Activated T-cell treated with anti-CD3 and anti-CD28 coated beads, Interleukin-2, amount 50 U/mL, for 24 hours (primary cell): ENCODE measurements at regions not wholly inside any gene's neighbourhood (a gene's known extent, or its start where the extent isn't known, plus 50 kb on each side); places are given as distances from the start of the nearest gene placed in this dataset.
A peak's percentile ranks its signal among the peaks of the same experiment; 100 is the strongest.
"Not testable (repeated sequence)": the region's sequence is repeated elsewhere in the genome, so short reads cannot be mapped to it uniquely, and the experiment has no call there.

ENCODE experiments used
- DNase-seq: peaks from one replicate; pipeline ENCODE4 v3.0.0-alpha.2; 2020
- H3K27ac Mint-ChIP-seq: 2 replicates; pipeline ENCODE4 v1.8.0; 2020; ENCODE audit warnings: mild to moderate bottlenecking, mixed read lengths
- H3K27me3 Mint-ChIP-seq: 2 replicates; pipeline ENCODE4 v1.8.0; 2020; ENCODE audit warnings: mixed read lengths
- H3K36me3 Mint-ChIP-seq: 2 replicates; pipeline ENCODE4 v1.8.0; 2020; ENCODE audit warnings: low read depth, mixed read lengths
- H3K4me1 Mint-ChIP-seq: 2 replicates; pipeline ENCODE4 v1.8.0; 2020; ENCODE audit warnings: low read depth, mixed read lengths
- H3K4me3 Mint-ChIP-seq: 2 replicates; pipeline ENCODE4 v1.8.0; 2020; ENCODE audit warnings: mild to moderate bottlenecking, moderate library complexity, mixed read lengths
- H3K9me3 Mint-ChIP-seq: 2 replicates; pipeline ENCODE4 v1.8.0; 2020; ENCODE audit warnings: mixed read lengths

DNA sequence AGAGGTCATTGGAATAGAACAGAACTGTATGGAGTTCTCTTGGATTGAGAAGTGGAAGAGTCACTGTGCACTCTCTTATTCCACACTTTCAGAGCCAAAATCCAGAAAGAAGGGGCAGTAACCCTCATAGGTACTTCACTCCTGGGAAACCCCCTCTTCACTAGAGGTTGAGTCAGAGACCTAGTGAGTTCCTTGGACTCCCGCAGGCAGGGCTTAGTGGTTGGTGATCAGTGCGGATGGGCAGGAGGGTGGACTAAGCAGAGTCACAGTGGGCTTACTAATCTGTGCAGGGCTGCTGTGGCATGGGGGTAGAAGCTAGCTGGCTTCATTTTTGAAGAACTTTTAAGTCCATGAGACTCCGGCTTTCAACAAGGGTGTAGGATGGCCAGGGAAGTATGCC, 95.0 kb upstream of the MLN start:
- DNase-seq: no peak
- H3K27me3 Mint-ChIP-seq: no peaks in the 10 kb centered on the region
- H3K9me3 Mint-ChIP-seq: no peaks in the 10 kb centered on the region
- no peak overlapping the region for H3K27ac Mint-ChIP-seq
- no peak overlapping the region for H3K4me3 Mint-ChIP-seq
- peaks cover 47% of the 10 kb centered on the region for H3K4me1 Mint-ChIP-seq
- H3K36me3 Mint-ChIP-seq: no peaks in the 10 kb centered on the region

DNA sequence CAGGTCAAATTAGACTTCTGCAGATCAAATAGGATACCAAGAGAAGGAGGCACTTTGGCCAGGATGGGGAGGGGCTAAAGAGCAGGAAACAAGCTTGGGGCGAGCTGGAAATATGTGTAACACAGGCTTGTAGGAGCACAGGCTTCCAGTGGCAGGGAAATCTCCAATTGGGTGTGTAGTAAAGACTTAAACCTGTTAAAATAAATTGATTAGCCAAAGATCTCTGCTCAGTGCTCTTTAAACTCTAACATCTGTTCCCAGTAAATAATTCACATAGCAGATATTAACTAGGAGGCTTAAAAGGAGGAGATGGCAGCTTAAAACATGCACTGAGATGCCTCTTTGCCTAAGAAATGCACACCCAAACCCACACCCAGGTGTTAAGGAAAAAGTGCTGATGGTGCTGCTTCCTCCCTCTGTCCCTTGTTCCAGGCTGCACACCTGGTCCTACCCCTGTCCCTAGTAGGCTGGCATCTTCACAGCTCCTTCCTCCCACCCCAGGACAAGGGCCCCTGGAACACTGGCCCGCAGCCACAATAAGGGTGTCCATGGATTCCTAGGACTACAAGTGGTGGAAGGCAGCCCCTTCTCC, 93.5 kb upstream of the MLN start:
- no peak for DNase-seq
- Mint-ChIP-seq H3K4me1 (peaks cover 33% of the 10 kb centered on the region), H3K4me3 (no peak overlapping the region), H3K27ac (no peak overlapping the region), H3K27me3 (no peaks in the 10 kb centered on the region), H3K9me3 (no peaks in the 10 kb centered on the region), H3K36me3 (no peaks in the 10 kb centered on the region)

DNA sequence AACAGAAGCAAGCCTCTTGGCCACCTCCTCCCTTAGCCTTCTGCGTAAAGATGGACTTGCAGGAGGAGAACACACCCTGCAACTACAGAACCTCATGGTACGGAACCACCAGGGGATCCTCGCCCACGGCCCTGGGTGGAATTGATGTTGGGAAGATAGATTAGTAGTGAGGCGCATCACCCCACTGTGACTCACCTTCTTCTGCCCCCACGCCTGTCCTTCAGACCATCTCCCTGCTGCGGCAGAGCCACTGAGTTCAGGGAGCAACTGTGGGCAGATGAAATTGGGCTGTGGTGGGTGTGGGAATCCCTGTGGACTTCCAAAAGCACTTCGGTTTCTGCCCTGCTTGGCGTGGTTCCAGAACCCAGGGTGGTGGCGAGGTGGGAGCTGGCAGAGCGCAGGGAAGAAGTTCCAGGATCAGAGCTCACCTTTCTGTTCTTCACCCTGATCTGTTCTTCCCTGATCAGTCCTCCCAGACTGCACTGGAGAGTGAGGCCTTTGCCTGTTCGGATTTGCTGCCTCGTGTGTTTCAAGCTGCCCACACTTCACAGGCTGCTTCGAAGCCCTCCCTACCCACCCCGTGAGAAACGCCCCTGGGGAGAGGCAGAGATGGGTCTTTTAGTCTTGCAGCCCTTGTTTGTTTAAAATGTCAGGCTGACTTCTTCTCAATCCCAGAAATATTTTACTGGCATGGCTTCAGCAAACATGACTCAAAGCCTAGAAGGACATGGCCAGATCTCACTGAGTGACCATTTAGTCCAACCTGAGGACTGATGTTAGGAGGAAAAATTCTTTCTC, 92.8 kb upstream of the MLN start:
- H3K4me1 Mint-ChIP-seq: peaks cover 31% of the 10 kb centered on the region
- no peak overlapping the region for H3K4me3 Mint-ChIP-seq
- no peak for DNase-seq
- no peaks in the 10 kb centered on the region for H3K9me3 Mint-ChIP-seq
- H3K36me3 Mint-ChIP-seq: no peaks in the 10 kb centered on the region
- H3K27ac Mint-ChIP-seq: no peak overlapping the region
- H3K27me3 Mint-ChIP-seq: no peaks in the 10 kb centered on the region

DNA sequence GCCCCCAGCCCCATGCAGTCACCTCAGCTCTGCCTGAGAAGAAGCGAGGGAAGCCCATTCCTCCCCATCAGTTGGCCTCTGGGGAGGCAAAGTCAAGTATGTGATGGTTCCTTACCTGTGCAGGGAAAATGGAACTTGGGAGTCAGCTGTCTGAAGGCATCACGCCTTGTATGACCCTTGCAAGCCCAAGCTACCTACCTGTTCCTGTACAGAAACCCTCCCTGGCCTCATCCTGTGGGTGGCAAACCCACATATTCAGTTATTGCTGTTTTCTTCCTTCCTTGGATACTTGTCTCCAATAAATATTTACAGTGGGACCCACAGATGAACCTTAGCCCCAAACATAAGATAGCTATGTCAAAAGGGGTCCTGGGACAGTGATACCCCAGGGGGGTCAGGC, 92.2 kb upstream of the MLN start:
- Mint-ChIP-seq H3K4me3 (no peak overlapping the region), H3K4me1 (peaks cover 31% of the 10 kb centered on the region), H3K9me3 (no peaks in the 10 kb centered on the region), H3K27me3 (no peaks in the 10 kb centered on the region), H3K27ac (no peak overlapping the region), H3K36me3 (no peaks in the 10 kb centered on the region)
- no peak for DNase-seq

DNA sequence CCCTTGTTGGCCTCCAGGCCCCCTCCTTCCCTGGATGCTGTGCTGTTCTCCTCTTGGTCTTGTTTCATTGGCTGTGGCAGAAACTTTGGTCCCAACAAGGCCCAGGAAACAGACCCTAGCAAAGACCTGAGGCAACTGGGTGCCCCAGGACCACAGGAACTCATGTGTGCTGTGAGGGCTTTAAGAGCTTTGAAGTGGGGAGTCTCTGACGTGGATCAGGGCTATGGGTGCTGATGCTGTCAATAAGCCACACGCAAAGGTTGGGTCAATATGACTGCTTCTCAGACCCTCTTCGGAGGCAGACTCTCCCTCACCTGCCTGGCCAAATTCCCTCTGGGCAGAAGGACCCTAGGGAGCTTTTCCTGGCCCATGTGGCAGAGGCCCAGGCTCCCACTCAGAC, 91.5 kb upstream of the MLN start:
- H3K27me3 Mint-ChIP-seq: no peaks in the 10 kb centered on the region
- H3K27ac Mint-ChIP-seq: no peak overlapping the region

DNA sequence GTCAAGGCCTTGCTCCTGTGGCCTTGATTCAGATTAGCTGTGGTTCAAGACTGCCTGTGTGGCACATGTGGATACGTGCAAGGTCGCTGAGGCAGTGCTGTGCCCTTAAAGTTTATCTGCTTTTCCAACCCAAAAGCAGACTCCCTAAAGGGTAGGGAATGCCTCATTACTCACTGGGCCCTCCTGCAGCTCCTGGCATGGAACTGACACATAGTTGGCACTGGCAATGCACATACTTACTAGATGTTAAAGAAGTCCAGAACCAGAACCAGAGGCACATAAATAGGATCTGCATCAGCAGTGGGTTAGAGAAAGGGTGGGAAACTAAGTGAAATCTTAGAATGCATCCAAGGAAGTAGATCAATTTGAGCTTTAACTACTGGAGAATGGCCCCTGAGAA, 90.6 kb upstream of the MLN start:
- H3K4me1 Mint-ChIP-seq: peaks cover 31% of the 10 kb centered on the region
- no peaks in the 10 kb centered on the region for H3K36me3 Mint-ChIP-seq
- no peak for DNase-seq
- H3K9me3 Mint-ChIP-seq: no peaks in the 10 kb centered on the region
- no peak overlapping the region for H3K4me3 Mint-ChIP-seq
- no peak overlapping the region for H3K27ac Mint-ChIP-seq
- H3K27me3 Mint-ChIP-seq: no peaks in the 10 kb centered on the region

More for the DNA sequence above, 91.5 kb upstream of the MLN start:
- Mint-ChIP-seq H3K36me3 (no peaks in the 10 kb centered on the region), H3K9me3 (no peaks in the 10 kb centered on the region), H3K4me3 (no peak overlapping the region), H3K4me1 (peaks cover 31% of the 10 kb centered on the region)
- no peak for DNase-seq

DNA sequence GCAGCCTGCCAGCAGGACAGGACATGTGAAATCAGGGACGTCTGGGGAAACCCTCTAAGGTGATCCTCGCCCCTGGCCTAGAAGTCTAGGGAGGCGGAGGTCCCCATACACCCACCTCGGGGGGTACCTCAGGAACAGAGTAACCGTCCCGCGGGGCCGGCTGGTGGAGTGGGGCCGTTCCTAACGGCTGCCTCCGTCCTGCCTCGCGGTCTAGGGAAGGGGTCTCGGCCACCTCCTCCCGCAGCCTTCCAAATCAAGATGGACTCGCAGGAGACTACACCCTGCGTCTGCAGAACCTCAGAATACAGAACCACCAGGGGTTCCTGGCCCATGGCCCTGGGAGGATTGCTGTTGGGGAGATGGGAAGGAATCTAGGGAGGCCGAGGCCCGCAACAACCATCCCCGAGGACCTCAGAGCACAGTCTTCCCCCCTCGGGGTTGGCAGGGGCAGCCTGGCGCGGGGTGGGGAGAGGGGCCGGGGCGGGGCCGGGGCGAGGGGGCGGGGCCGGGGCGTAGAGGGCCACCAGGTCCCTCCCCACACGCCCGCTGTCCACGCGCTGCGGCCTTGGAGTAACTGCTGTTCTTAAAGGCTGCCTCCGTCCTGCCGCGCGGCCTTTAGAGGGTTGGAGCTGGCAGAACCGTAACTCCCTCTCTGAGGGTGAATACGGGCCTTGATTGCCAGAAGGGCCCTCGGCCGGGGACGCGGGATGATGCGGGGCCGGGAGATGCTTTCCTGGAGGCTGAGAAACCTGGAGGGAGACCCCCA, 89.0 kb upstream of the MLN start:
- H3K27ac Mint-ChIP-seq: no peak overlapping the region
- peaks cover 29% of the 10 kb centered on the region for H3K4me1 Mint-ChIP-seq
- no peak for DNase-seq
- no peaks in the 10 kb centered on the region for H3K27me3 Mint-ChIP-seq
- no peaks in the 10 kb centered on the region for H3K36me3 Mint-ChIP-seq
- H3K9me3 Mint-ChIP-seq: no peaks in the 10 kb centered on the region
- H3K4me3 Mint-ChIP-seq: no peak overlapping the region

DNA sequence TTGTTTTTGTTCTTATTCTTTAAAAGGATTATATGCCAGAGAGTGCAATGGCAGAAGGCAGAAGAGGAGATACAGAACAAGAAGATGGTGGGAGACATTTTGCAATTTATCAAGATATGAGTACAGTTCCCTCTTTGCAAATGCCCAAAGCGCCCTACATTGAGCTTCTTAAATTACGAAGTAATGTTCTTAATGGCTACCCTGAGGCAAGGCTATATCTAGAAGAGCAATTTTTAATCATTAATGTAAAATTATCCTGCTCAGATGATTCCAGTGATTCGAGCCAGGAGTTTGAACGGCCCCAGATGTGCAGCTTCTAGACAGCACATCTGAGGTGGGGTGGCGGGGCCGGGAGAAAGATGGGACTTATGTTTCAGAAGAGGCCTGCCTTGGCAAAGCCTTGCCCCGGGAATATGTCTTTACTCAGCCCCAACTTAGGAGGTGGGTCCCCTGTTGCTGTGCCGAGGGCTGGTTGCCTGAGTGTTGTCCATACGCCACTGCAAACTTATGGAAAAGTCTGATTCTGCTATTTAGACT, 84.9 kb upstream of the MLN start:
- no peak for DNase-seq
- Mint-ChIP-seq H3K9me3 (no peaks in the 10 kb centered on the region), H3K27ac (no peak overlapping the region), H3K4me1 (peaks cover 6% of the 10 kb centered on the region), H3K4me3 (no peak overlapping the region), H3K27me3 (no peaks in the 10 kb centered on the region), H3K36me3 (no peaks in the 10 kb centered on the region)

DNA sequence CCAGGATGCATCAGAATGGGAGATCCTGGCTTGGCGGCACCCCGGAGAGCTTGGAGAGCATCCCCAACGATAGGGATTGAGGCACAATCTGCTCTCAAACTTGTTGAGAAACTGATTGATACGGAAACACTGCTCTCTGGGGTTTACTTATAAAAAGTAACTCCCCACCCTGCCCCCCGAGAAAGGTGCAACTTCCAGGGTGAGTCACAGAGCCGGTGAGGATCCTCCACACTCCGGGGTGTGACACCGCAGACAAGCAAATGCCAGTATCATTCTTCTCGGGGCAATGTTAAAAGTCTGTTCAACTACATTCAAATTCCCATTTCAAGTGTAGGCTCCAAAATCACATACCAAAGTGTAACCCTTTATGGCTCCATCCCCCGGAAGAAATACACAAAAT, 84.4 kb upstream of the MLN start:
- Mint-ChIP-seq H3K4me3 (no peak overlapping the region), H3K27ac (no peak overlapping the region), H3K9me3 (no peaks in the 10 kb centered on the region), H3K36me3 (no peaks in the 10 kb centered on the region), H3K4me1 (peaks cover 6% of the 10 kb centered on the region), H3K27me3 (no peaks in the 10 kb centered on the region)
- DNase-seq: no peak

DNA sequence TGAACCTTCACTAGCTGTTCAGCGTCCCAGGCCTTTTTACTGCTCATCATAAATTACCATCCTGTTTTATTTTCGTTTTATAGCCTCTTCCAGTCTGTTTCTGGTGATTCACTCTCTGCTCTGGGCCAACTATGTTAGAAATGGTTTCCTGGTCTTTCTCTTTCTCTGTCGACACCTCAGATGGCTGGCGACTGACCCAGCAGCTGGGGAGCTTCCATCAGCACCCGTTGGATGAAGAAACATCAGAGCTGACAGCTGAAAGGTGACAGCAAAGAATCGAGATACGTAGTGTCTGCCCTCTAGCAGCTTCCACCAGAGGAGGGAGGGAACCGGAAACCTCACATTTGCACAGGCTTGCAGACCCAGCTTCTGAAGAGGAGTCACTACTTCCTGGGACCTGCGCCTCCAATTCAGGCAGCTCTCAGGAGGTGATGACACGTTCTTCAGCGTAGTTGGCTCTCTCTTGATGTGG, 82.9 kb upstream of the MLN start:
- H3K4me1 Mint-ChIP-seq: peaks cover 6% of the 10 kb centered on the region
- no peak overlapping the region for H3K4me3 Mint-ChIP-seq
- no peak for DNase-seq
- H3K9me3 Mint-ChIP-seq: no peaks in the 10 kb centered on the region
- no peaks in the 10 kb centered on the region for H3K36me3 Mint-ChIP-seq
- H3K27me3 Mint-ChIP-seq: no peaks in the 10 kb centered on the region
- peak overlapping the region; percentile 13 for H3K27ac Mint-ChIP-seq

DNA sequence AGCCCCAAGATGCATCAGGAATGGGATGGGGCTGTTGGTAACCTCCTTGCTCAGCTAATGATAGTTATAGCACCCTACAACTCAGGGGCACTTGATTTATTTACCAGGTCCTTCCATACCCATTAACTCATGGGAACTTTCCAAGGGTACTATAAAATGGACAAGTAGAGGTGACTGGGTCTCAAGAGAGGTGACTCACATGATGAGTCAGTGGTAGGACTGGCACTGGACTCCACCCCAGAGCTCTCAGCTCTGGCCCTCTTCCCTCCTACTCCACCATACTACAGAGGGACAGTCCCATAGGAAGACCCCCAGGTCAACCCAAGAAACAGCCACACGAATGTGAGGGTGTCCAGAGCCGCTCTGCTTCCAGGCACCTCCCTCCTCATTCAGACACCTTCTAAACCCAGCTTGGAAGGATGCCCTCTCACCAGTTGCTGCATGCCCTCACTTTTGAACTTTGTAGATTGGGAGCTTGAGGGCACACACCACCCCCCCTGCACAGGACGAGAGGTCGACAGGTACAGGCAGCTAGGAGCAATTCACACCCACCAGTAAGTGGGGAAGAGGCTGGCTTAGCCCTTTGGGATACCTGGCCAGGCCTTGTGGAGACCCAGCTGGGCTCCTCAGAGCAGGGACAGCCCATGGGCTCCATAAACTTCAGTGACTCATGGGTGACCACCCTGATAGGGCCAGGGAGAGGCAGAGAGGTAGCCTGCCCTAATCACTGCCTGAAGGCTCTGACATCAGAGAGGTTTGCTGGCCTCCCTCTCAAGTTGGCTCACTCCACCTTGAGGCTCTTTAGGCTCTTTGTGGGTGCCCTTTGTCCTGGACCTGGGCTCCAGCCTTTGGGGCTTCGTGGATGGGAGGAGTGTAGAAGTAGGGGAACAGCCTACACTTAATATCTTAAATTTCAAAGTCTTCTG, 81.6 kb upstream of the MLN start:
- H3K36me3 Mint-ChIP-seq: no peaks in the 10 kb centered on the region
- H3K4me3 Mint-ChIP-seq: no peak overlapping the region
- peaks cover 6% of the 10 kb centered on the region for H3K4me1 Mint-ChIP-seq
- no peaks in the 10 kb centered on the region for H3K9me3 Mint-ChIP-seq
- H3K27ac Mint-ChIP-seq: no peak overlapping the region
- DNase-seq: no peak
- no peaks in the 10 kb centered on the region for H3K27me3 Mint-ChIP-seq

DNA sequence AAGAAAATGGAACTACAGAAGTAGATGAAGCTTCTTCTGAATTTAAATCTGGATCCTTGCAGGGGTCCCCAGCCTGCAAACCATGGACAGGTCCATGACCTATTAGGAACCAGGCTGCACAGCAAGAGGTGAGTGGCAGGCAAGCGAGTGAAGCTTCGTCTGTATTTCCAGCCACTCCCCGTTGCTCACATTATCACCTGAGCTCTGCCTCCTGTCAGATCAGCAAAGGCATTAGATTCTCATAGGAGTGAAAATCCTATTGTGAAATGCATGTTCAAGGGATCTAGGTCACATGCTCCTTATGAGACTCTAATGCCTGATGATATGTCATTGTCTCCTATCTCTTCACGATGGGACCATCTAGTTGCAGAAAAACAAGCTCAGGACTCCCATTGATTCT, 79.8 kb upstream of the MLN start:
- not testable (repeated sequence) for H3K9me3 Mint-ChIP-seq

DNA sequence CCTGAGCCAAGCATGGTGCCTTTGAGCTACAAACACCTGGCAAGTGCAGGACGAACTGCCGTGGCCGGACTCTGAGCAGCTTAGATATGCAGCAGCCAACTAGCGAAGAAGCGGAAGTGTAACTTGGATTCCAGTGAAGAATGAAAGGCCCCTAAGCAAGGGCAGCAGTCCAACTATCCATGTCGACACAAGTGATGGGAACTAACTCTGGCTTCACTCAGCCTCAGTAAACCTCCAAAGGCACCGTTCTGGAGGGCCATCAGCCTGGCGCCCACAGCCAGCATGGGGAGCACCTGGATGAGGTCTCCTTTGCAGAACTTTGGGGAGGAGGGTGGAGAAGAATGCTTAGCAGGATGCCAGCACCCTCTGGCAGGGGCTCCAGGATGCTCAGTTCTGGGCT, 78.4 kb upstream of the MLN start:
- Mint-ChIP-seq H3K27ac (no peak overlapping the region), H3K36me3 (no peaks in the 10 kb centered on the region), H3K9me3 (no peaks in the 10 kb centered on the region), H3K4me1 (peaks cover 6% of the 10 kb centered on the region), H3K27me3 (no peaks in the 10 kb centered on the region), H3K4me3 (no peak overlapping the region)
- DNase-seq: no peak

More for the DNA sequence above, 79.8 kb upstream of the MLN start:
- not testable (repeated sequence) for H3K27ac Mint-ChIP-seq, H3K27me3 Mint-ChIP-seq, DNase-seq, H3K4me3 Mint-ChIP-seq, H3K36me3 Mint-ChIP-seq, H3K4me1 Mint-ChIP-seq

DNA sequence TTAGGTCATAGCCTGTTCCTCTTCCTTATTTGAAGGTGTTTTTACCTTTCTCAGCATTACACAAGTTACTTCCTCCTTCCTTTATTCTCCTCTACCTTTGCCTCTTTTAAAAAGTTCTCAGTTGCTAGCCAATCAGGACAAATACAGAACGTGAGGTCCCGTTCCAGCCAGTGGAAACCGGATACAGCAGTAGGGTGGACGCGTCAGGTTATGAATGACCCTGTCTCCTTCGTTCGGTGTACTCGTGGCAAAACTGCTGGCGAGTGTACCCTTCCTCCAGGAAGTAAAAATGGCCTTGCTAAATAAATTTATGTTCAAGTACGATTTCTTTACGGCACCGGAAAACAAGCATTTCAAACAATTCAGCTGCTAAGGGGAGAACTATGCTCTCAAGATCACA, 77.0 kb upstream of the MLN start:
- Mint-ChIP-seq H3K27ac (no peak overlapping the region), H3K4me3 (no peak overlapping the region), H3K4me1 (no peaks in the 10 kb centered on the region), H3K36me3 (no peaks in the 10 kb centered on the region), H3K27me3 (no peaks in the 10 kb centered on the region), H3K9me3 (no peaks in the 10 kb centered on the region)
- DNase-seq: no peak
